Spinal cord (tissue), 9 donors: ENCODE measurements at regions not wholly inside any gene's neighbourhood (a gene's known extent, or its start where the extent isn't known, plus 50 kb on each side); places are given as distances from the start of the nearest gene placed in this dataset.

ENCODE experiments used
- DNase-seq, 6 donors: peaks; one replicate each; pipeline versions ENCODE4 v3.0.0 to v3.0.0-alpha.2; 2013 to 2015; ENCODE audit warnings: low spot score in 6 of 6, low read depth in 4 of 6
- H3K27ac ChIP-seq: one replicate; pipeline ENCODE4 v1.5.1; 2013; ENCODE audit warnings: low read depth, low read length, control low read depth
- H3K27me3 ChIP-seq: one replicate; pipeline ENCODE4 v1.6.1; 2013; ENCODE audit warnings: low read length; ENCODE audit not compliant: control insufficient read depth, insufficient read depth
- H3K36me3 ChIP-seq: one replicate; pipeline ENCODE4 v1.6.1; 2013; ENCODE audit warnings: low read length; ENCODE audit not compliant: control insufficient read depth, insufficient read depth
- H3K4me1 ChIP-seq: one replicate; pipeline ENCODE4 v1.6.1; 2013; ENCODE audit warnings: low read length; ENCODE audit not compliant: control insufficient read depth, insufficient read depth
- H3K4me3 ChIP-seq: one replicate; pipeline ENCODE4 v1.5.1; 2013; ENCODE audit warnings: low read depth, low read length, control low read depth
- H3K9me3 ChIP-seq: one replicate; pipeline ENCODE4 v1.6.1; 2013; ENCODE audit warnings: low read length; ENCODE audit not compliant: control insufficient read depth, insufficient read depth
- WGBS: methylation state at CpG from one replicate; pipeline ENCODE4 v1.1.5; 2013; ENCODE audit warnings: missing lambda C conversion rate; ENCODE audit not compliant: insufficient coverage; 5-methylcytosine and 5-hydroxymethylcytosine counted together
- donor health status: healthy.

DNA sequence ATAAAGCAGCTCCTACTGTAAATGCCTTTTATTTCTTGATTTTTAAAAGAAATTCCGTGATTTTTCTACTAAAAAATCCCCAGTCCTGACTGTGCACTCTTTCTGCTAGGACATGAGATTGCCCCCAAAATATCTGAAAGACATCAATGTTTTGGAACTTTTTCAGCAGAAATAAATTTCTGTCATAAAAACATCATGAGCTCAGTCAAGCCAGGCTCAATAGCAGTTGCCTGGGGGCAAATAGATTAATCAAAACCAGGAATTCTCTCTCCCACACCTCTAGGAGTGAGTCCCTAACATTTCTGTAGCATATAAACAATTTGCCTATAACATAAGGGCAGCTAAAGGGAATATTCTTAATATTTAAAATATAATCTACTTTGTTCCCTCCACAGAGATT lies 654.1 kb downstream of the PTPRC start:
- Histone ChIP-seq H3K36me3 (no peaks in the 10 kb centered on the region), H3K27me3 (no peaks in the 10 kb centered on the region), H3K4me1 (no peaks in the 10 kb centered on the region), H3K27ac (no peak overlapping the region), H3K9me3 (no peaks in the 10 kb centered on the region), H3K4me3 (no peak overlapping the region)
- DNase-seq = peak in 1 of 6 donors; percentile 4
- WGBS = 83% methylated on average over 1 of the region's 1 CpG

DNA sequence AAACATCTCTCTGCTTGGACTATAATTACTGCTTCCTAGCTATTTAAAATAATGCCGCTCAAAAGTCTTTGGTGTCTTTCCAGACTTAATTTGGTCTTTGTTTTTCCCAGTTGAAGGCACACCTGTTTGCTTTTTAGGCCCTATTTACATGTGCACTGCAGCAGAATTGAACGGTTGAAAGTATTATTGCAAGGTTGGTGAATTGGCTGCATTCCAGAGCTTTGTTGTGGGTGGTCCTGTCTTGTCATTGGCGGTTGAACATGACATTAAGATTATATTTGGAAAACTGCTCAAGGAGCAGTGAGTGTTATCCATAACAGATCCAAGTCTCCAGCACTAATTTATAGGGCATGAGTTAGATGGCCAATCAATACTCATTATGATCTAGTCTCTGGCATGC lies 656.3 kb downstream of the PTPRC start:
- WGBS = 59% methylated on average over 2 of the region's 3 CpGs
- Histone ChIP-seq H3K27me3 (no peaks in the 10 kb centered on the region), H3K4me1 (no peaks in the 10 kb centered on the region), H3K4me3 (no peak overlapping the region), H3K27ac (no peak overlapping the region), H3K9me3 (no peaks in the 10 kb centered on the region), H3K36me3 (no peaks in the 10 kb centered on the region)
- DNase-seq = no peak

DNA sequence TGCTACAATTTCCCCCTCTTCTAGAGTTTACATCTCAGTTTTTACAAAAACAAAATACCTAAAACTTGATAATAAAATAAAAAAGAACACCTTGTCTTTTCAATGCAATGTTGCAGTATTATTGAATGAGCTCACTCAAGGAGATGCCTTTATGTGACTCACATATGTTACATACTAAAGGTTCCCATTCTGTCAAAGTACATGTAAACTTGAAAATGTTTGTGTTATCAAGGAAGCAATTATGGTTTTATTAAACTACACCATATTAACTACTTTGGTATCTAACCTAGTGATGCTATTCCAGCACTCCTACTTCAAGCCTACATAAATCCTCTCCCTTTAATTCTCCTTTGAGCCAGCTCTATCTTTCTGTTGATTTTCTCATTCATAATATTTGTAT lies 658.3 kb downstream of the PTPRC start:
- Histone ChIP-seq H3K27ac (no peak overlapping the region), H3K36me3 (no peaks in the 10 kb centered on the region), H3K27me3 (no peaks in the 10 kb centered on the region), H3K4me3 (no peak overlapping the region), H3K4me1 (no peaks in the 10 kb centered on the region), H3K9me3 (no peaks in the 10 kb centered on the region)
- DNase-seq = no peak

DNA sequence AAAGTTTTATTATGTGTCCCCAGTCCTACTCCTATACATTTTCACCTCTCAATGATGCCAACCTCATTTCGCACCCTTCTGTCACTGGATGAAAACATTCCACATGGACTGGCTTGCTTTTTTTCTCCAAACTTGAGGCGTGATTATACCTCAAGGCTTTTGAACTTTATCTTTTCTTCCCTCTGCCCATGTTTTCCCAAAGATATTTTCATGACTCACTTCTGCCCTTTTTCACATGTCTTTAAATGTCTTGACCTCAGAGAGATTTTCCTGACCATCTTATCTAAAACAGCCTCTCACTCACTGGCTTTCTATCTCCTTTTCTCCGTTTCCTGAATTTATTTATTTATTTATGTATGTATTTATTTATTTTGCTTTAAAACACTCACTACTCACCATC lies 659.0 kb downstream of the PTPRC start:
- no peaks in the 10 kb centered on the region for H3K9me3 ChIP-seq
- 90% methylated on average over 2 of the region's 3 CpGs for WGBS
- no peak overlapping the region for H3K27ac ChIP-seq

DNA sequence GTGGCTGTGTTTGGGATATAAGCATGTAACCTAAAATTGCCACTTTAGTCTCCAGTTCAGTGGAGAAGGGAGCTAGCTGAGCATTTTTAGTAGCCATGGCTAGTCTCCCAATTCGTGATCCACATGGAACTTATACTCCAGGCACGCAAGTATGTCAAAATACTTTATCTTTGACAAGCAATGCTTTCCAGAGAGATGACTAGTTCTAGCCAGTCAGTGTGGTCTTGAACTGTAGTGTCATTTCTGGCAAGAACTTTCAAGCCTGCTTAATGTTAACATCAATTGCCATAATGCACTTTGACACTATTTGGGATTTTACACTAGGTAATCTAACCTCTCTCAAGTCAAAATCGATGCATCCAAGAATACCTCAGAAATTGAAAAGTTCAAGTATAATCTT lies 660.0 kb downstream of the PTPRC start:
- DNase-seq = no peak
- H3K9me3 ChIP-seq = no peaks in the 10 kb centered on the region
- H3K36me3 ChIP-seq = no peaks in the 10 kb centered on the region
- H3K27me3 ChIP-seq = no peaks in the 10 kb centered on the region
- WGBS = no CpG with 5 or more reads among the region's 3 CpGs
- no peaks in the 10 kb centered on the region for H3K4me1 ChIP-seq
- no peak overlapping the region for H3K27ac ChIP-seq
- H3K4me3 ChIP-seq = no peak overlapping the region

More for the DNA sequence above, 659.0 kb downstream of the PTPRC start:
- DNase-seq = no peak
- Histone ChIP-seq H3K27me3 (no peaks in the 10 kb centered on the region), H3K4me3 (no peak overlapping the region), H3K4me1 (no peaks in the 10 kb centered on the region), H3K36me3 (no peaks in the 10 kb centered on the region)

DNA sequence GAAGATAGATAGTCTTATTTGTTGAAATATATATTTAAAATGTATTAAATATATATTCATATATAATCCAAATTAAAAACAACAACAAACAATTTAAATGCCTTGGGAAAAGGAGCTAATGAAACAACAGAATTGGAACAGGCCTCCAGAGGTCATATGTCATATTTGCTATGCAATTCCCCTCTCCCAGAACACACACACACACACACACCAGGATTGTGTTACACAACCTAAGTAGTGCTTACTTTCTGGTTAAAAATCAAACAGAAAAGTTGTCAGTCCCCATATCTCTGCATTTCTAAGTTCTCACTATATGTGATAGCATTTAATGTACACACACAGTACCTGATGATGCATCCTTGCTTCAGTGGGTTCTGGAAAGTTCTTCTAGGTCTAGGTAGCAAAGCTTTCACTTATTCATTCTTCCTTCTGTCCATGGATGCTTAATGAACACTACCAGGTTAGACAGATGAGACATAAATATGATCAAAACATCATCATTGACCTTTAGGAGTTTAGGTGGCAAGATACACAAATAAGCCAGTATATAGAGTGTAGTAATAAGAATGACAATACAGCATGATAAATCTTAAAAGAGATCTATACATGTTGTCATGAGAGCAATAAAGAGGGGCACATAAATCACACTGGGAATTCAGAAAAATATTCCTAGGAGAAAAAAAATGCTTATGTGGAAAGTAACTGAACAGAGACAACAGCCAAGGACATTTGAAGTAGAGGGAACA lies 662.8 kb downstream of the PTPRC start:
- H3K27ac ChIP-seq = no peak overlapping the region
- no peaks in the 10 kb centered on the region for H3K9me3 ChIP-seq
- DNase-seq = no peak
- no peaks in the 10 kb centered on the region for H3K36me3 ChIP-seq
- H3K4me3 ChIP-seq = no peak overlapping the region
- H3K4me1 ChIP-seq = no peaks in the 10 kb centered on the region
- no peaks in the 10 kb centered on the region for H3K27me3 ChIP-seq

DNA sequence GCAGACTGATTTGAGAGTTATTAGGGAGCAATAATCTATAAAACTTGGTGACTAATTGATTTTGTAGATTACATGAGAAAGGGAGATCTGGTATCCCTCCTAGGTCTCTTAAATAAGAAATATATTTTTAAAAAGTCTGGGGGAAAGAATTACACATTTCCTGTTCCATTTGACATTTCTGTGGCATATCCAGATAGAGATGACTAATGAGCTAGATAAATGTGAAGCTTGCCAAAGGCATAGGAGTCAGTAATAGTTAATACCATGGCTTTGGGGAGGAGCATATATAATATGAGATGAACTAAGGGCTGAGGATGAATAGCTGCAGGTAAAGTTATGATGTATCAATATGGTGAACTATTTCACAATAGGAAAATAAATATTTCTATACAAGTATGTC lies 663.7 kb downstream of the PTPRC start:
- H3K4me3 ChIP-seq = no peak overlapping the region
- no peaks in the 10 kb centered on the region for H3K9me3 ChIP-seq
- no peaks in the 10 kb centered on the region for H3K36me3 ChIP-seq
- DNase-seq = no peak
- H3K4me1 ChIP-seq = no peaks in the 10 kb centered on the region
- H3K27ac ChIP-seq = no peak overlapping the region
- H3K27me3 ChIP-seq = no peaks in the 10 kb centered on the region

DNA sequence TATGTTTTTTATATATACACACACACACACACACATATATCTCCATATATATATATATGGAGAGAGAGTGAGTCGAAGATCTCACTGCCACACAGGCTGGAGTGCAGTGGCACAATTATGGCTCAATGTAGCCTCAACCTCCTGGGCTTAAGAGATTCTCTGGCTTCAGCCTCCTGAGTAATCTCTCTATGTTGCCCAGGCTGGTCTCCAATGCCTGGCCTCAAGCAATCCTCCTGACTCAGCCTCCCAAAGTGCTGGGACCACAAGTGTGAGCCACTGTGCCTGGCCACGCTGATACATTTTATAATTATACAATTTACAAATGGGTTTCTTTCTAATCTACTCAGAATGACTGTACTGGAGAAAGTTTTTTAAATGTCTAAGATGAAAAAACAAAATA lies 664.2 kb downstream of the PTPRC start:
- Histone ChIP-seq H3K9me3 (no peaks in the 10 kb centered on the region), H3K4me1 (no peaks in the 10 kb centered on the region), H3K27ac (no peak overlapping the region), H3K27me3 (no peaks in the 10 kb centered on the region), H3K36me3 (no peaks in the 10 kb centered on the region), H3K4me3 (no peak overlapping the region)
- DNase-seq = no peak
- WGBS = no CpG with 5 or more reads among the region's 2 CpGs

DNA sequence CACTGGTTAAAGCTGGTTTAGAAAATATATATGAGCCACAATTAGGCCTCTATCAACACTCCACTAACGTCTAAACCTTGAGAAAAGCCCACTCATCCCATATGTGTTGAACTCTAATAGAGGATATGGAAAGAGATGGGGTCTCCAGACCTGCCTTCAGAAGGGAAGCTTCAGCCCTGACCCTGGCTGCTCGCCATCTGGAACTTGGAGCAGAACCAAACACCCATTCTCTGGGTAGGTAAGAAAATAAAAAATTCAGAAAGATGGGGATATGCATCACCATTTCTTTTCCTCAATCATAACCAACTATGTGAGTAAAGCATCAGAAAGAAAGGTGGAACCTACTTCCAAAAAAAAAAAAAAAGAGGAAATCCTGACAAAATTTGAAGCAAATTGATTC lies 666.2 kb downstream of the PTPRC start:
- H3K4me1 ChIP-seq = no peaks in the 10 kb centered on the region
- no peak for DNase-seq
- WGBS = no CpG with 5 or more reads among the region's 2 CpGs
- H3K36me3 ChIP-seq = no peaks in the 10 kb centered on the region
- no peak overlapping the region for H3K4me3 ChIP-seq
- no peaks in the 10 kb centered on the region for H3K27me3 ChIP-seq
- no peak overlapping the region for H3K27ac ChIP-seq
- H3K9me3 ChIP-seq = no peaks in the 10 kb centered on the region

DNA sequence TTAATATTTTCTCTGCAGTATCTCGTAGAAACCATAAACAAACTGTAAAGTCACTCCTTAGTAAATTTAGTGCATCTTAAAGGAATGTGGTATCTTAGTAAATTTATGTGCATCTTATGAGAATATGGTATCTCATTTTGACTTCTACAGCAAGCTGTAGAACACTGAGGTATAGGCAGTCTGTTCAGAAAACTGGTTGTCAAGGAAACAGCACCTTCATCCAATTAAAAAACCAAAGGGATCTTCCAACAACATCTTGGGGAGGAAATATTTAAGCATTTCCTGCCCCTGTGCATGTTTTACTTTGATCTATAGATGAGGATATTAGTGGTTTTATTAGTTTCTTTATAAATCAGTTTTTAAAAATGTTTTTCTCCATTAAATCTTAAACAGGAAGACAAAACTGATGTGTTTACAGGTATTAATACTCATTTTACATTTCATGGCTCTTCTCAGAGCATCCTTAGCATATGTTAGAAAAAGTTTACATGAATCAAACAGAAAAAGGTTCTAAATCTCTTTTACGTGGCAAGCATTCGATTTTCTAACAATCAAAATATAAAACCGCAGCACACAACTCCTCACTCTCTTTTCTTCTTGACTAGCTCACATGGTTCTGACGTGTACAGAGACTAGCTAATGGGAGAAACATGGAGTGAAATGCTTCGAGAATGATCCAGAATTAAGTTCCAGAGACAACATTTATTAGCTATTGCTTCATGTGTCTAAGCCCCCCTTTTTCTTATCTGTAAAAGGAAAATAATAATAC lies 668.8 kb downstream of the PTPRC start:
- H3K36me3 ChIP-seq = no peaks in the 10 kb centered on the region
- H3K4me3 ChIP-seq = no peak overlapping the region
- no peaks in the 10 kb centered on the region for H3K4me1 ChIP-seq
- no peaks in the 10 kb centered on the region for H3K27me3 ChIP-seq
- 80% methylated on average over 2 of the region's 6 CpGs for WGBS
- H3K9me3 ChIP-seq = no peaks in the 10 kb centered on the region
- DNase-seq = peak in 3 of 6 donors; percentile 4 to 77 (median 73)
- no peak overlapping the region for H3K27ac ChIP-seq
